K562 (cell line): ENCODE measurements at regions not wholly inside any gene's neighbourhood (a gene's known extent, or its start where the extent isn't known, plus 50 kb on each side); places are given as distances from the start of the nearest gene placed in this dataset.

Experiments used
- ARID1B ChIP-seq: fragments of 450-650 bp; IDR thresholded peaks from 2 replicates; pipeline ENCODE4 v1.6.1; 2016; ENCODE audit warnings: antibody characterized with exemption, mild to moderate bottlenecking, inconsistent platforms
- ATF7 ChIP-seq: fragments of 450-650 bp; IDR thresholded peaks from 2 replicates; pipeline ENCODE4 v1.7.1; 2014; ENCODE audit warnings: mild to moderate bottlenecking, moderate library complexity
- BACH1 ChIP-seq: fragments of 200-800 bp; sonication (Bioruptor generic); IDR thresholded peaks from 2 replicates; pipeline ENCODE4 v1.6.1; 2016; ENCODE audit warnings: missing genetic modification characterization, missing compliant biosample characterization
- CBX2 ChIP-seq: fragments of 200-600 bp; sonication (generic); IDR thresholded peaks from one replicate; pipeline ENCODE4 v1.6.1; 2012; ENCODE audit warnings: mild to moderate bottlenecking, low read length, inconsistent platforms; ENCODE audit not compliant: insufficient read depth, poor library complexity, severe bottlenecking
- CCAR2 ChIP-seq: fragments of 200-400 bp; formaldehyde crosslinking; IDR thresholded peaks from 2 replicates; pipeline ENCODE4 v1.6.1; 2017; ENCODE audit warnings: mild to moderate bottlenecking, low read depth, low read length
- EP300 ChIP-seq: IDR thresholded peaks from 2 replicates; pipeline ENCODE4 v1.6.1; 2012; ENCODE audit warnings: low read length, improper control_type of control experiment
- FOSL1 ChIP-seq: fragments of 200-800 bp; sonication (Bioruptor generic); conservative IDR thresholded peaks from 2 replicates; pipeline ENCODE4 v1.6.1; 2016; ENCODE audit warnings: missing genetic modification characterization, missing compliant biosample characterization
- HDAC1 ChIP-seq, 2 experiments: fragments of 450-650 bp; IDR thresholded peaks; 2 replicates each; pipeline ENCODE4 v1.6.1; 2016 to 2017; ENCODE audit warnings: inconsistent platforms in 1 of 2, mild to moderate bottlenecking in 1 of 2, moderate library complexity in 1 of 2
- NCOR1 ChIP-seq: fragments of 450-650 bp; IDR thresholded peaks from 2 replicates; pipeline ENCODE4 v1.6.1; 2016; ENCODE audit warnings: mild to moderate bottlenecking, moderate library complexity
- PRDM10 ChIP-seq: fragments of 450-650 bp; IDR thresholded peaks from 2 replicates; pipeline ENCODE4 v1.6.1; 2018; ENCODE audit not compliant: partially characterized antibody
- RBM15 ChIP-seq: fragments of 200-400 bp; formaldehyde crosslinking; IDR thresholded peaks from 2 replicates; pipeline ENCODE4 v1.6.1; 2018; ENCODE audit warnings: mild to moderate bottlenecking, low read length, moderate library complexity; ENCODE audit not compliant: insufficient read depth
- TOE1 ChIP-seq, 2 experiments: fragments of 450-650 bp in 1 of 2; sonication (generic) in 1 of 2; formaldehyde crosslinking in 1 of 2; IDR thresholded peaks; 2 replicates each; pipeline versions ENCODE4 v1.7.1 to v1.8.0; 2016 to 2022; ENCODE audit warnings: borderline replicate concordance in 2 of 2, mild to moderate bottlenecking in 2 of 2, antibody characterized with exemption in 1 of 2, inconsistent platforms in 1 of 2, low read depth in 1 of 2, missing genetic modification reagents in 1 of 2, moderate library complexity in 1 of 2
- TF ChIP-seq, protein P1 (sequence below): fragments of 450-650 bp; formaldehyde crosslinking; IDR thresholded peaks from 2 replicates; pipeline ENCODE4 v1.4.0; 2020; ENCODE audit warnings: mild to moderate bottlenecking, moderate library complexity
- TF ChIP-seq, protein P2 (sequence below): fragments of 450-650 bp; formaldehyde crosslinking; IDR thresholded peaks from 2 replicates; pipeline ENCODE4 v1.4.0; 2020; ENCODE audit warnings: mild to moderate bottlenecking

- peak; percentile 43 for TF ChIP-seq PRDM10
- no peak for TF ChIP-seq CBX2
- 0 out of 4 replicates have a peak, but pooled peaks of 1 of the 2 experiments have one; percentile 35 for TF ChIP-seq HDAC1 (IDR thresholded peaks at IDR 0.05)
- TF ChIP-seq TOE1 (IDR thresholded peaks at IDR 0.05; ENCODE audit: borderline replicate concordance), result 0 out of 2 replicates have a peak, but pooled peaks have one; percentile 26
- no peak for TF ChIP-seq TOE1 (CRISPR knock-in tag; IDR thresholded peaks at IDR 0.05; ENCODE audit: borderline replicate concordance, low read depth)
- no peak for TF ChIP-seq BACH1
- TF ChIP-seq NCOR1, result 0 out of 2 replicates have a peak, but pooled peaks have one; percentile 12
- 0 out of 2 replicates have a peak, but pooled peaks have one; percentile 23 for TF ChIP-seq ATF7
- TF ChIP-seq ARID1B, result peak; percentile 56
- TF ChIP-seq, protein P1, sequence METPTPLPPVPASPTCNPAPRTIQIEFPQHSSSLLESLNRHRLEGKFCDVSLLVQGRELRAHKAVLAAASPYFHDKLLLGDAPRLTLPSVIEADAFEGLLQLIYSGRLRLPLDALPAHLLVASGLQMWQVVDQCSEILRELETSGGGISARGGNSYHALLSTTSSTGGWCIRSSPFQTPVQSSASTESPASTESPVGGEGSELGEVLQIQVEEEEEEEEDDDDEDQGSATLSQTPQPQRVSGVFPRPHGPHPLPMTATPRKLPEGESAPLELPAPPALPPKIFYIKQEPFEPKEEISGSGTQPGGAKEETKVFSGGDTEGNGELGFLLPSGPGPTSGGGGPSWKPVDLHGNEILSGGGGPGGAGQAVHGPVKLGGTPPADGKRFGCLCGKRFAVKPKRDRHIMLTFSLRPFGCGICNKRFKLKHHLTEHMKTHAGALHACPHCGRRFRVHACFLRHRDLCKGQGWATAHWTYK, result no peak
- TF ChIP-seq FOSL1 (tag), result peak; percentile 64
- TF ChIP-seq RBM15, result no peak
- TF ChIP-seq EP300, result 0 out of 2 replicates have a peak, but pooled peaks have one; percentile 10
- TF ChIP-seq, protein P2, sequence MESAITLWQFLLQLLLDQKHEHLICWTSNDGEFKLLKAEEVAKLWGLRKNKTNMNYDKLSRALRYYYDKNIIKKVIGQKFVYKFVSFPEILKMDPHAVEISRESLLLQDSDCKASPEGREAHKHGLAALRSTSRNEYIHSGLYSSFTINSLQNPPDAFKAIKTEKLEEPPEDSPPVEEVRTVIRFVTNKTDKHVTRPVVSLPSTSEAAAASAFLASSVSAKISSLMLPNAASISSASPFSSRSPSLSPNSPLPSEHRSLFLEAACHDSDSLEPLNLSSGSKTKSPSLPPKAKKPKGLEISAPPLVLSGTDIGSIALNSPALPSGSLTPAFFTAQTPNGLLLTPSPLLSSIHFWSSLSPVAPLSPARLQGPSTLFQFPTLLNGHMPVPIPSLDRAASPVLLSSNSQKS (CRISPR knock-in tag), result no peak
- TF ChIP-seq CCAR2, result no peak
Observed at GRCh38 chrX:109847257-109848187, 114.5 kb upstream of the ACSL4 start (continued).
